ENCODE measurements at regions not wholly inside any gene's neighbourhood (a gene's known extent, or its start where the extent isn't known, plus 50 kb on each side); places are given as distances from the start of the nearest gene placed in this dataset.

DNA sequence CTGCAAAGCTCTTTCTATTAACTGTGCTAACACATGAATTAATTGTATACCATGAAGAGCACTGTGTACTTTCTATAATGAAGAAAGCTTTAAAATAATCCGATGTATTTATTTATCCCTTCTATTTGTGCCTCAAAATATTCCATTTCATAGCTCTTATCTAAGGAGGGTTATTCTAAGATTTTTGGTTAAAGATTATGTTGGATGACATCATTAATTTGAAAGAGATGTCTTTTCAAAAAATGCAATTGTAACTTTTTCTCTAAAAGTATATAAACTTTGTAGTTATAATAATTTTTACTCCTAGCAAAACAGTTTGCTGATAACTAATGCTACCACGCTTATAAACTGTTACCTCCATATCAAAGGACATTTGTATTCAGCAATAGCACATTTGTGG lies 192.4 kb upstream of the HSF2 start:
- TF ChIP-seq TCF7L2 (IDR thresholded peaks at IDR 0.05; ENCODE audit: low read depth, low read length): no peak
- no peak for TF ChIP-seq SIN3A (IDR thresholded peaks at IDR 0.05; ENCODE audit: borderline replicate concordance, insufficient read depth, low read depth, low read length)
- TF ChIP-seq, protein P1, sequence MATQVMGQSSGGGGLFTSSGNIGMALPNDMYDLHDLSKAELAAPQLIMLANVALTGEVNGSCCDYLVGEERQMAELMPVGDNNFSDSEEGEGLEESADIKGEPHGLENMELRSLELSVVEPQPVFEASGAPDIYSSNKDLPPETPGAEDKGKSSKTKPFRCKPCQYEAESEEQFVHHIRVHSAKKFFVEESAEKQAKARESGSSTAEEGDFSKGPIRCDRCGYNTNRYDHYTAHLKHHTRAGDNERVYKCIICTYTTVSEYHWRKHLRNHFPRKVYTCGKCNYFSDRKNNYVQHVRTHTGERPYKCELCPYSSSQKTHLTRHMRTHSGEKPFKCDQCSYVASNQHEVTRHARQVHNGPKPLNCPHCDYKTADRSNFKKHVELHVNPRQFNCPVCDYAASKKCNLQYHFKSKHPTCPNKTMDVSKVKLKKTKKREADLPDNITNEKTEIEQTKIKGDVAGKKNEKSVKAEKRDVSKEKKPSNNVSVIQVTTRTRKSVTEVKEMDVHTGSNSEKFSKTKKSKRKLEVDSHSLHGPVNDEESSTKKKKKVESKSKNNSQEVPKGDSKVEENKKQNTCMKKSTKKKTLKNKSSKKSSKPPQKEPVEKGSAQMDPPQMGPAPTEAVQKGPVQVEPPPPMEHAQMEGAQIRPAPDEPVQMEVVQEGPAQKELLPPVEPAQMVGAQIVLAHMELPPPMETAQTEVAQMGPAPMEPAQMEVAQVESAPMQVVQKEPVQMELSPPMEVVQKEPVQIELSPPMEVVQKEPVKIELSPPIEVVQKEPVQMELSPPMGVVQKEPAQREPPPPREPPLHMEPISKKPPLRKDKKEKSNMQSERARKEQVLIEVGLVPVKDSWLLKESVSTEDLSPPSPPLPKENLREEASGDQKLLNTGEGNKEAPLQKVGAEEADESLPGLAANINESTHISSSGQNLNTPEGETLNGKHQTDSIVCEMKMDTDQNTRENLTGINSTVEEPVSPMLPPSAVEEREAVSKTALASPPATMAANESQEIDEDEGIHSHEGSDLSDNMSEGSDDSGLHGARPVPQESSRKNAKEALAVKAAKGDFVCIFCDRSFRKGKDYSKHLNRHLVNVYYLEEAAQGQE (IDR thresholded peaks at IDR 0.05; ENCODE audit: insufficient read depth in 1 of 2, low read depth in 2 of 2, low read length in 1 of 2): no peak
- TF ChIP-seq, protein P2, sequence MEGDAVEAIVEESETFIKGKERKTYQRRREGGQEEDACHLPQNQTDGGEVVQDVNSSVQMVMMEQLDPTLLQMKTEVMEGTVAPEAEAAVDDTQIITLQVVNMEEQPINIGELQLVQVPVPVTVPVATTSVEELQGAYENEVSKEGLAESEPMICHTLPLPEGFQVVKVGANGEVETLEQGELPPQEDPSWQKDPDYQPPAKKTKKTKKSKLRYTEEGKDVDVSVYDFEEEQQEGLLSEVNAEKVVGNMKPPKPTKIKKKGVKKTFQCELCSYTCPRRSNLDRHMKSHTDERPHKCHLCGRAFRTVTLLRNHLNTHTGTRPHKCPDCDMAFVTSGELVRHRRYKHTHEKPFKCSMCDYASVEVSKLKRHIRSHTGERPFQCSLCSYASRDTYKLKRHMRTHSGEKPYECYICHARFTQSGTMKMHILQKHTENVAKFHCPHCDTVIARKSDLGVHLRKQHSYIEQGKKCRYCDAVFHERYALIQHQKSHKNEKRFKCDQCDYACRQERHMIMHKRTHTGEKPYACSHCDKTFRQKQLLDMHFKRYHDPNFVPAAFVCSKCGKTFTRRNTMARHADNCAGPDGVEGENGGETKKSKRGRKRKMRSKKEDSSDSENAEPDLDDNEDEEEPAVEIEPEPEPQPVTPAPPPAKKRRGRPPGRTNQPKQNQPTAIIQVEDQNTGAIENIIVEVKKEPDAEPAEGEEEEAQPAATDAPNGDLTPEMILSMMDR (IDR thresholded peaks at IDR 0.05): no peak
- TF ChIP-seq POLR2AphosphoS5 (IDR thresholded peaks at IDR 0.05; ENCODE audit: low read depth, low read length): no peak
- BruUV-seq (replicated peaks): no TSS peak
- in situ Hi-C loops (cut with HindIII; ENCODE audit: low pct_unique_long_range_greater_than_20kb, low sequenced_read_pairs): no loop called here

DNA sequence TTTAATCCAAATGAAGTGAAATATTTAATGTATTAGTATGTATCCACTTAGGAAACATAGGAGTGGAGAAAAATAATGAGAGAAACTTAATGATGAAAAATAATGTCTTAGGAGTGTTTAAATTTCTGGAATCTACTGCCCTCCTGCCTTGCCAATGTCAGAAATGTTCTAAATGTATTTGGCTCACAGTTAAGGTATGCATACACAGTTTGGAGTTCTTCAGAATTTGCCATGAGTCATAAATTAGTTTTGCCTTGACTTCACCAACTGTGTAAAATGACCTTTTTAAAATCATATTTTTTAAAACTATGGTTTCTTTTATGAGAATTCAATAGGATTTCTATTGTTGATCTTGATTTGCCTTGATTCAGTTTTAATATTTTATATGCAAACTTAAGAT lies 191.7 kb upstream of the HSF2 start:
- no peak overlapping the region for H3K27ac ChIP-seq (ENCODE audit: low read length)
- in situ Hi-C loops (cut with HindIII; ENCODE audit: low pct_unique_long_range_greater_than_20kb, low sequenced_read_pairs) (no loop called here), intact Hi-C loops (cut with micrococcal nuclease; ENCODE audit: unreplicated experiment) (no loop called here)
- ChIA-PET CTCF (interaction anchor here (0.5 kb wide), 1 partner anchor 129 kb away, joined by 4 read pairs; no protein-coding TSS in a partner anchor), POLR2A (no interaction called here)
- DNase-seq (ENCODE audit: low read depth, low spot score) (no peak), ATAC-seq (no peak)
- TF ChIP-seq TCF7L2 (IDR thresholded peaks at IDR 0.05; ENCODE audit: low read depth, low read length) (no peak), SIN3A (IDR thresholded peaks at IDR 0.05; ENCODE audit: borderline replicate concordance, insufficient read depth, low read depth, low read length) (no peak), POLR2AphosphoS5 (IDR thresholded peaks at IDR 0.05; ENCODE audit: low read depth, low read length) (no peak)
- TF ChIP-seq, protein P1 (IDR thresholded peaks at IDR 0.05; ENCODE audit: insufficient read depth in 1 of 2, low read depth in 2 of 2, low read length in 1 of 2): no peak
- TF ChIP-seq, protein P2 (IDR thresholded peaks at IDR 0.05): no peak
- no peaks in the 10 kb centered on the region for H3K9me3 ChIP-seq (ENCODE audit: control insufficient read depth, insufficient read depth, low read depth, low read length)
- BruUV-seq (replicated peaks): no TSS peak
- H3K27me3 ChIP-seq (ENCODE audit: control insufficient read depth, insufficient read depth, low read length): no peaks in the 10 kb centered on the region
- no peaks in the 10 kb centered on the region for H3K36me3 ChIP-seq (ENCODE audit: control insufficient read depth, insufficient read depth, low read length)
- no peaks in the 10 kb centered on the region for H3K4me1 ChIP-seq (ENCODE audit: control insufficient read depth, insufficient read depth, low read length)
- no peak overlapping the region for H3K4me3 ChIP-seq (ENCODE audit: low read depth in 2 of 2, low read length in 2 of 2)

More for the DNA sequence above, 192.4 kb upstream of the HSF2 start:
- ChIA-PET CTCF (interaction anchor here (0.5 kb wide), 1 partner anchor 130 kb away, joined by 4 read pairs; no protein-coding TSS in a partner anchor), POLR2A (no interaction called here)
- no peaks in the 10 kb centered on the region for H3K9me3 ChIP-seq (ENCODE audit: control insufficient read depth, insufficient read depth, low read depth, low read length)
- no peaks in the 10 kb centered on the region for H3K36me3 ChIP-seq (ENCODE audit: control insufficient read depth, insufficient read depth, low read length)
- intact Hi-C loops (cut with micrococcal nuclease; ENCODE audit: unreplicated experiment): no loop called here
- no peak overlapping the region for H3K4me3 ChIP-seq (ENCODE audit: low read depth in 2 of 2, low read length in 2 of 2)
- ATAC-seq (no peak), DNase-seq (ENCODE audit: low read depth, low spot score) (no peak)
- no peaks in the 10 kb centered on the region for H3K27me3 ChIP-seq (ENCODE audit: control insufficient read depth, insufficient read depth, low read length)
- no peak overlapping the region for H3K27ac ChIP-seq (ENCODE audit: low read length)
- no peaks in the 10 kb centered on the region for H3K4me1 ChIP-seq (ENCODE audit: control insufficient read depth, insufficient read depth, low read length)

All from Panc1 (cell line).